ENCODE measurements at regions not wholly inside any gene's neighbourhood (a gene's known extent, or its start where the extent isn't known, plus 50 kb on each side); places are given as distances from the start of the nearest gene placed in this dataset.

GRCh38 chr1:30513396-30514136 is 209.8 kb downstream of the MATN1 start:
- peak overlapping the region; percentile 86 for H3K27ac Mint-ChIP-seq
- DNase-seq (ENCODE audit: low spot score): peak; percentile 60
- peaks cover 17% of the 10 kb centered on the region for H3K4me1 ChIP-seq
- no peak overlapping the region for H3K27ac ChIP-seq
- no peak overlapping the region for H3K9ac ChIP-seq
- peaks cover 28% of the 10 kb centered on the region for H3K4me1 Mint-ChIP-seq
- H3K9me3 Mint-ChIP-seq: no peaks in the 10 kb centered on the region
- no peak overlapping the region for H3K4me3 Mint-ChIP-seq
- H3K9me3 ChIP-seq (ENCODE audit: low read depth): no peaks in the 10 kb centered on the region
- peak overlapping the region; percentile 54 for H3K4me2 ChIP-seq
- no peaks in the 10 kb centered on the region for H3K27me3 ChIP-seq
- no peak for TF ChIP-seq CTCF (IDR thresholded peaks at IDR 0.05)
- no peak for TF ChIP-seq EZH2 (IDR thresholded peaks at IDR 0.05)
- no peak for TF ChIP-seq EZH2phosphoT487 (IDR thresholded peaks at IDR 0.05)
- H4K20me1 ChIP-seq (ENCODE audit: low read depth): no peaks in the 10 kb centered on the region
- peak overlapping the region; percentile 2 for H2AFZ ChIP-seq (replicated peaks)
- no peaks in the 10 kb centered on the region for H3K36me3 Mint-ChIP-seq
- no peaks in the 10 kb centered on the region for H3K36me3 ChIP-seq
- peaks cover 12% of the 10 kb centered on the region for H3K27me3 Mint-ChIP-seq (ENCODE audit: insufficient read depth, low read depth)
- no peaks in the 10 kb centered on the region for H3F3A ChIP-seq (ENCODE audit: low read depth)
- H3K79me2 ChIP-seq (ENCODE audit: low read depth): no peaks in the 10 kb centered on the region
- H3K4me3 ChIP-seq: no peak overlapping the region

GRCh38 chr1:30512914-30513265 is 210.5 kb downstream of the MATN1 start:
- H3K27me3 ChIP-seq: no peaks in the 10 kb centered on the region
- Mint-ChIP-seq H3K27ac (no peak overlapping the region), H3K9me3 (no peaks in the 10 kb centered on the region), H3K4me1 (peaks cover 28% of the 10 kb centered on the region), H3K36me3 (no peaks in the 10 kb centered on the region), H3K27me3 (ENCODE audit: insufficient read depth, low read depth) (peaks cover 12% of the 10 kb centered on the region), H3K4me3 (no peak overlapping the region)
- no peak overlapping the region for H3K9ac ChIP-seq
- no peaks in the 10 kb centered on the region for H3K79me2 ChIP-seq (ENCODE audit: low read depth)
- no peak overlapping the region for H3K27ac ChIP-seq
- H4K20me1 ChIP-seq (ENCODE audit: low read depth): no peaks in the 10 kb centered on the region
- no peak overlapping the region for H2AFZ ChIP-seq (replicated peaks)
- no peaks in the 10 kb centered on the region for H3K9me3 ChIP-seq (ENCODE audit: low read depth)
- no peak overlapping the region for H3K4me3 ChIP-seq
- peaks cover 17% of the 10 kb centered on the region for H3K4me1 ChIP-seq
- H3K36me3 ChIP-seq: no peaks in the 10 kb centered on the region
- no peaks in the 10 kb centered on the region for H3F3A ChIP-seq (ENCODE audit: low read depth)
- no peak overlapping the region for H3K4me2 ChIP-seq
- TF ChIP-seq EZH2 (IDR thresholded peaks at IDR 0.05): no peak
- no peak for TF ChIP-seq CTCF (IDR thresholded peaks at IDR 0.05)
- TF ChIP-seq EZH2phosphoT487 (IDR thresholded peaks at IDR 0.05): no peak
- no peak for DNase-seq (ENCODE audit: low spot score)

GRCh38 chr1:30511991-30512913 is 211.1 kb downstream of the MATN1 start:
- Mint-ChIP-seq H3K27me3 (ENCODE audit: insufficient read depth, low read depth) (peaks cover 12% of the 10 kb centered on the region), H3K27ac (no peak overlapping the region), H3K9me3 (no peaks in the 10 kb centered on the region), H3K4me3 (no peak overlapping the region), H3K36me3 (no peaks in the 10 kb centered on the region), H3K4me1 (peaks cover 28% of the 10 kb centered on the region)
- Histone ChIP-seq H3K27ac (no peak overlapping the region), H3K9ac (no peak overlapping the region), H3K4me2 (no peak overlapping the region), H4K20me1 (ENCODE audit: low read depth) (no peaks in the 10 kb centered on the region), H3K36me3 (no peaks in the 10 kb centered on the region), H3K9me3 (ENCODE audit: low read depth) (no peaks in the 10 kb centered on the region), H3K4me1 (peaks cover 17% of the 10 kb centered on the region), H3F3A (ENCODE audit: low read depth) (no peaks in the 10 kb centered on the region), H3K79me2 (ENCODE audit: low read depth) (no peaks in the 10 kb centered on the region), H3K4me3 (no peak overlapping the region), H2AFZ (replicated peaks) (no peak overlapping the region), H3K27me3 (no peaks in the 10 kb centered on the region)
- TF ChIP-seq EZH2phosphoT487 (IDR thresholded peaks at IDR 0.05): no peak
- peak; percentile 37 for DNase-seq (ENCODE audit: low spot score)

All from neural progenitor cell (in vitro differentiated cells).